ENCODE measurements at regions not wholly inside any gene's neighbourhood (a gene's known extent, or its start where the extent isn't known, plus 50 kb on each side); places are given as distances from the start of the nearest gene placed in this dataset.
"Not testable (repeated sequence)": the region's sequence is repeated elsewhere in the genome, so short reads cannot be mapped to it uniquely, and the experiment has no call there.

DNA sequence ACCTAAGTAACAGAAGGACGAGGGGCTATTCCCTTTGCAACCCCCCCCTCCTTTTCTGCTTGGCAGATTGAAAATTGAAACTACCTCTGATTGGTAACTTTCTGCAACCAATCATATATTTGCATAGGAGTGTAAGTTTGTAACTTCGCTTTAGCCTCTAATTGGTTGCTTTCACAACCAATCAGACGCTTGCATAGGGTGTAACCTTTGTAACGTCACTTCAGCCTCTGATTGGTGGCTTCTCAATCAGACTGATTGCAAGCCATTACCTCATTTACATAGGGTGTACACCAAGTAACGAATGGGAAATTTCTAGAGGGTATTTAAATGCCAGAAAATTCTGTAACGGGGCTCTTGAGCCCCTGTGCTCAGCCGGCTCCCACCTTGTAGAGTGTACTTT lies 131.9 kb upstream of the FOXD4L5 start:
- not testable (repeated sequence) for DNase-seq

DNA sequence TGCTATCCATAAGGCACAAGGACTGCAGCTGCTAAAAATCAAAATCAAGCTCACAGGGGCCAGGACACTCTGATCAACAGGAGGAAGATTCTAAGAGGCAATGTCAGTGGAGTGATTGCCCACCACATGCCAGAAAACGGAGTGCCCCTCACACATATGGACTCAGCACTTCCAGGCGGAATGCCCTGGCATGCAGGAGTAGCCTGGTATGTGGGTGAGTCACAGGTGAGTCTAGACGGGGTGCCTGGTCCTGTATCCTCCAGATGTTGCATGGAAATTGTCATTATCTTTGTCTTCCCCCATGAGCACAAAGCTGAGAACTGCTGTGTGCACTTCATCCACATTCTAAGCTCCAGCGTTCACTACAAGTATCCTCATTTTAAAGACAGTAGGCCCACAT lies 129.2 kb upstream of the FOXD4L5 start:
- DNase-seq, result not testable (repeated sequence)

GRCh38 chr9:65413371-65413770 lies 128.4 kb upstream of the FOXD4L5 start:
- not testable (repeated sequence) for DNase-seq

DNA sequence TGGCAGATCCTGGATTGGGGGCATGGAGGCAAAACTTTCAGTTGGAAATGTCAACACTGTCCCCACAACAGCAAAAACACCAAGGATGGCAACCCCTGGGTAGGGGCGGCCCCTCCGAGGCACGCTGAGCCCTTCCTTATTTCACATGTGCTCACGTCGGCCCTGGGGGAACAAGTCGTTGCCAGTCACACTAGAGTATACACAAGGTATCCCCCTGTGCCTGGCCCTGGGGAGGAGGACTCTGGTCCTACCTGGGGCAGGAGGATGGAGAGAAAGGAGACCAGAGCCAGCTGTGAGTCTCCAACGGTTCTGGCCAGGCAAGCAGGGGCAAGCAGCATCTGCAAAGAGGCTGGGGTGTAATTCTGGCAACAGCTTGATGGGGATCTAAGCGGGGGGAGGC lies 126.9 kb upstream of the FOXD4L5 start:
- DNase-seq, result no peak

GRCh38 chr9:65411336-65411735 lies 126.3 kb upstream of the FOXD4L5 start:
- no peak for DNase-seq

DNA sequence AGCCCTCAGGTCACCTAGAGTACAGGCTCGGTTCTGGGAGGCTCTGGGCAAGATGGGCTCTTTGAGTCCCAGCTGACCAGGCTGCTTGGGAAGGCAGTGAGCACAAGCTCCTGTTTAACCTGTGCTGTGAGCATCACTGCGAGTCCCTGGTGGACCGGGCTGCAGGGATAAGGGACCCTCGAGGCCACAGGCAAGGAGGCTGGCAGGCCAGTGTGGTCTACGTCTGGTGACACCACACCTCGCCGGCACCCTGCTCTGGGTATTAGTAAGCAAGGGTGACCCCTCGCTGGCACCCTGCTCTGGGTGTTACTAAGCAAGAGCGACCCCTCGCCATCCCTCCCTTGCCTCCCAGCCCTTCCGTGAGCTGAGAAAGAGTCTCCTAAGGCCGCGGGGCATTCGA lies 125.9 kb upstream of the FOXD4L5 start:
- no peak for DNase-seq

GRCh38 chr9:65409471-65409980 lies 124.5 kb upstream of the FOXD4L5 start:
- no peak for DNase-seq

- DNase-seq, result not testable (repeated sequence)
These were observed 123.8 kb upstream of the FOXD4L5 start for GRCh38 chr9:65408806-65409205.

GRCh38 chr9:65406625-65407024 lies 121.6 kb upstream of the FOXD4L5 start:
- not testable (repeated sequence) for DNase-seq

DNA sequence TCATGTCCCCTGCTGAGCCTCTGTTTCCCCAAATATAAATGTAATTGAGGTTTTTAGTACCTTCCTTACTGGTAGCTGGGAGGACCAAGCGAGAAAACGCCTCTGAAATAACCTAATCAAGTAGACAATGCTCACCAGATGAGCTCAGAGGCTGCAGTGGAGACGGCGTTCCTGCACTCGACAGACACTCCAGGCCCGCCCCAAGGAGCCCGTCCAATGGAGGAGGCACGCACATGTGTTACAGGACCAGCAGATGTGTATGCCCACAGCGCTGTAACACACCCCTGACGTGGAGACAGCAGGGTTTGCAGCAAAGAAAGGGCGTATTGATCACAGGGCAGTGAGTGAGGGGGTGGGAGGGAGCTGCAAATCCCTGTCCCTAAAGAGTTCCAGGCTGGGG lies 120.8 kb upstream of the FOXD4L5 start:
- not testable (repeated sequence) for DNase-seq

- DNase-seq, result no peak
These were observed 120.2 kb upstream of the FOXD4L5 start for GRCh38 chr9:65405253-65405652.

DNA sequence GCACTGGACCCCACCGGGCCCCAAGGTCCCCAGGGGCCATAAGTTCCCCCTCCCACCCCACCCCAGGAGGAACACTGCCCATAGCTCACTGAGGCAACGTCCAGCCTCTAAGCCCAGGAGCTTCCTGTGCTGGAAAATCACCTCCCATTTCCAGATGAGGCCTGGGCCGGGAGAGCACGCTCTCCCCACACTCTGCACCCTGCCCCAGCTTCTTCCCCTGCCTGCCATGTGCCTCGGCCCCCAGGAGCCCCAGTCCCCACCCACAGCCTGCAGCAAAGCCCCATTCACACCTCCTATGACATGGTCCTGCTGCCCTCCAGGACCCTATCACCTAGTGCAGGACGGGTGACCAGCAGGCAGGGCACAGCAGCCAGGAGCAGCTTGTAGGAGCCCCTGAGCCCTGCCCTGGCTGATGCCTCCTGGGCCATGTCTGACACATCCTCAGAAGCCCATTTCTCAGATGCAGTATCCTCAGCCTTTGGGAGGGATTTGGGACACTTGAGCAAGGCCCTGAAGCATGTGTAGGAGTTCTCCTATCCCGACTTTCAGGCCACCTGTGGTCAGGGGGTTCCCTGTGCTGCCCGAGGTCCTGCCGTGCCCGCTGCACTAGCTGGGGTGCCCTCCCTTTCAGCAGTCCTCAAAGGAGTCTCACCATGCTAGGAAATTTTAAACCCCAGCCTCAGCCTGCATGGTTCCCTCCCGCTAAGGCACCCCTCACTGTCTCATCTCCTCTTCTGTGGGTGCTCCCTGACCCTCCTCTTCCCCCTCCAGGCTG lies 119.4 kb upstream of the FOXD4L5 start:
- DNase-seq, result no peak

DNA sequence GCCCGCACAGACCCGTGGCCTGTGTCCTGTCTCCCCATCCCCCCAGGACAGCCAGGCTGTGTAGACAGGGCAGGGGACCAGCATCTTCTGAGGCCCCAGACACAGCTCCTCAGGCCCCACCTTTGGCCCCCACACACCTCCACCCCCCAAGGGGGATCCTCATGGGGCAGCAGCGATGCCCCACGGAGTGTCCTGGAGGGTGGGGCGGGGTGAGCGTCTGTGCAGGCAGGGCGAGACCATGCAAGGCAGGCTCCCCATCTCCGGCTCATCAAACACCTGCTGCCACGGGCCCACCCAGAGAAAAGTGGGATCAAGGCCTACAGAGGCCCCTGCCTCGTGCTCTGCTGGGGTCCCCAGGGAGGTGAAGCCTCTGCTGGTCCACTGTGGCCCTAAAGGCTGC lies 118.7 kb upstream of the FOXD4L5 start:
- no peak for DNase-seq

DNA sequence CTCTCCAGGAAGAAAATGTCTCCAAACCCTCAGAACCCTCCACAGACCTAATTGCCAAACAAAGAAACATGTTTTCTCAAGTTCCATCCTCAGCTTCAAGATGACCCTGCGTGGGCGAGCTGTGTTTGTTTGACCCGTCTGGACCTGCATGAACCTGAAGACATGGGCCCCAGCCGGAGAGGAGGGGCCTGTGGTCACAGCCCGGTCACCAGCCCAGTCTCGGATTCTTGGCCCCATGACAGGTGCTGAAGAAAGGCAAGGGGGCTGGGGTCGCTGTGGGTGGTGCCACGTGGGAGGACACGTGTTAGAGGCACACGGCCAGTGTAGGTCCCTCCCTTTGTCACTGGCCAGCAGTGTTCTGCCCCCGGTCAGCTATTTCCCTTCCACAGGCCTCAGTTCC lies 118.1 kb upstream of the FOXD4L5 start:
- DNase-seq, result not testable (repeated sequence)

DNA sequence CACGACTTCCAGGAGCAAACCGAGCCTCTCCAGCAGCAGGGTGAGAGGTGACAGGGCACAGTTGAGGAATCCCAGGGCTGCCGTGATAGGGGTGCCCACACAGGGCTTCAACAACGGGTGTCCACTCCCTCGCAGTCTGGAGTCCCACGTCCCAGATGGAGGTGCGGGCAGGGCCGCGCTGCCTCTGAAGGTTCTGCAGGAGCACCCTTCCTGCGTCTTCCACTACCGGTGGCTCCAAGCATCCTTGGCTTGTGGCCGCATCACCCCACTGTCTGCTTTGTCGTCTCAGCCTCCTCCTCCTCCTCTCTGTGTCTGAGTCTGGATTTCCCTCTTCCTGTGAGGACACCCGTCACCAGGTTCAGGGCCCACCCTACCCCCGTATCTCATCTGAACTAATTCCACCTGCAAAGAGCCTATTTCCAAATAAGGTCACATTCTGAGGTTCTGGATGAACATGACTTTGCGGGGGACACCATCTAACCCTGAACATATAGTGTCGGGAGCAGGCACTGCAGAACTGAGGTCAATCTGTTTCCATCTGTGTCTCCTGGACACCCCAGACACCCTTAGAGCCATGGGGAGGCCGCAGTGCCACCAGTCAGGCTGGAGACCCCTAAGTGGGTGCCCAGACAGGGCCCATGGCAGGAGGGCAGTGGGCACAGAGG lies 117.3 kb upstream of the FOXD4L5 start:
- not testable (repeated sequence) for DNase-seq

- not testable (repeated sequence) for DNase-seq
These were observed 116.5 kb upstream of the FOXD4L5 start for GRCh38 chr9:65401456-65402045.

DNA sequence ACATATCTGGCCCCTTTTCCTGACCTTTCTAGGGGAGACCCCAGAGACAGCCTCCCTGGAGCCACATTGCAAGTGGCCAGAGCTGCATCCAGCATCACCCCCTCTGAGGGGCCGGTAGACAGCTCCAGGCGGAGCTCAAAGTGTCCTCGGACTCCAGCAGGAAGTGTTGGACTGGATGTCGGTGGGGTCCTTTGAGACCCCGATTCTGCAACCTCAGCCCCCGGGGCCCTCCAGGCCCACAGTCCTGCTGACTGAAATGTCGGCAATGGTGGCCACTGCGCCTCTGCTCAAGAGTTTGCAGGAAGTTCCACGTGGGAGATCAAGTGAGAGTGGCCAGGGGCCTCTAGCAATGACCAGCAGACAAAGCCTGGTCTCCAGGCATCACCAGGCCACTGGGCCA lies 115.9 kb upstream of the FOXD4L5 start:
- DNase-seq, result no peak

GRCh38 chr9:65397763-65398719 lies 113.0 kb upstream of the FOXD4L5 start:
- not testable (repeated sequence) for DNase-seq

GRCh38 chr9:65397226-65397625 lies 112.2 kb upstream of the FOXD4L5 start:
- DNase-seq, result not testable (repeated sequence)

DNA sequence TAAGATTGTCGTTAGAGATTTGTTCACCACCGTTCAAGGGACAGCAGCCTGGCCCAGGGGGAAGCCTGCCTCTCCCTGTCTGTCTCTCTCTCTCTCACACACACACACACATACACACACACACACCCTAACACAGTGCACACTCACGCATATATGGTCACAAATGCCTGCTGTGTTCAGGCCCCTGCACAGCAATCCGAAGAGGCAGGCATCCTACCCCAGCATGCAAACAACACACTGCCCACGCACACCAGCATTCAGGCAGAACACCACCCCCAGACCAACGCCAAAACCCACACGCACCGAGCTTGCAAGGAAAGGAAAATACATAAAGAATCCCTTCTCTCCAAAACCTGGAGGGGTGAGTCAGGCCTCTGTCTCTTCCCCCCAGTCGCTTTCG lies 111.6 kb upstream of the FOXD4L5 start:
- not testable (repeated sequence) for DNase-seq

GRCh38 chr9:65395789-65396188 lies 110.8 kb upstream of the FOXD4L5 start:
- DNase-seq, result not testable (repeated sequence)

GRCh38 chr9:65395121-65395520 lies 110.1 kb upstream of the FOXD4L5 start:
- not testable (repeated sequence) for DNase-seq
